Gastroesophageal sphincter (tissue), 4 donors: ENCODE measurements at regions not wholly inside any gene's neighbourhood (a gene's known extent, or its start where the extent isn't known, plus 50 kb on each side); places are given as distances from the start of the nearest gene placed in this dataset.
A peak's percentile ranks its signal among the peaks of the same experiment; 100 is the strongest.
"Not testable (repeated sequence)": the region's sequence is repeated elsewhere in the genome, so short reads cannot be mapped to it uniquely, and the experiment has no call there.

ENCODE experiments used
- ATAC-seq: fragments of 150-250 bp; one replicate; pipeline ENCODE4 v1.9.1; 2016; ENCODE audit warnings: mild to moderate bottlenecking, moderate library complexity
- H3K27ac ChIP-seq, 4 donors: fragments of 200-600 bp; sonication (generic) in 3 of 4; 1 replicate in 3 of 4; 2 replicates in 1 of 4; pipeline ENCODE4 v1.5.1; 2016 to 2019
- H3K27me3 ChIP-seq: fragments of 200-600 bp; sonication (generic); one replicate; pipeline ENCODE4 v1.5.1; 2019
- H3K36me3 ChIP-seq, 2 donors: fragments of 200-600 bp; sonication (generic); one replicate each; pipeline ENCODE4 v1.5.1; 2019; ENCODE audit warnings: control low read depth in 1 of 2
- H3K4me1 ChIP-seq, 3 donors: fragments of 200-600 bp; sonication (generic); 1 replicate in 2 of 3; 2 replicates in 1 of 3; pipeline ENCODE4 v1.5.1; 2016 to 2019; ENCODE audit warnings: control low read depth in 2 of 3
- H3K4me3 ChIP-seq, 2 donors: fragments of 200-600 bp; sonication (generic); one replicate each; pipeline ENCODE4 v1.5.1; 2019; ENCODE audit warnings: mild to moderate bottlenecking in 1 of 2, moderate library complexity in 1 of 2
- H3K9me3 ChIP-seq, 3 donors: fragments of 200-600 bp; sonication (generic); one replicate each; pipeline ENCODE4 v1.5.1; 2017 to 2019; ENCODE audit warnings: control low read depth in 2 of 3
- EP300 ChIP-seq: sonication (generic); formaldehyde crosslinking; IDR thresholded peaks from one replicate; pipeline ENCODE4 v1.6.1; 2017; ENCODE audit warnings: antibody characterized with exemption, mild to moderate bottlenecking
- POLR2A ChIP-seq, 2 donors: fragments of 450-650 bp; IDR thresholded peaks; one replicate each; pipeline ENCODE4 v1.6.1; 2017; ENCODE audit warnings: antibody characterized with exemption in 2 of 2, mild to moderate bottlenecking in 2 of 2, moderate library complexity in 1 of 2
- POLR2AphosphoS5 ChIP-seq: sonication (generic); formaldehyde crosslinking; IDR thresholded peaks from one replicate; pipeline ENCODE4 v1.6.1; 2017; ENCODE audit warnings: antibody characterized with exemption
- WGBS, 2 donors: methylation state at CpG; one replicate each; pipeline ENCODE4 v1.1.5; 2018; ENCODE audit warnings: low coverage in 1 of 2; 5-methylcytosine and 5-hydroxymethylcytosine counted together
- TF ChIP-seq, protein P1 (sequence below), 4 experiments: fragments of 200-600 bp in 2 of 4; fragments of 450-650 bp in 2 of 4; sonication (generic) in 1 of 4; IDR thresholded peaks; one replicate each; pipeline ENCODE4 v1.5.1; 2017 to 2019; ENCODE audit warnings: antibody characterized with exemption in 4 of 4, mild to moderate bottlenecking in 2 of 4, moderate library complexity in 2 of 4

DNA sequence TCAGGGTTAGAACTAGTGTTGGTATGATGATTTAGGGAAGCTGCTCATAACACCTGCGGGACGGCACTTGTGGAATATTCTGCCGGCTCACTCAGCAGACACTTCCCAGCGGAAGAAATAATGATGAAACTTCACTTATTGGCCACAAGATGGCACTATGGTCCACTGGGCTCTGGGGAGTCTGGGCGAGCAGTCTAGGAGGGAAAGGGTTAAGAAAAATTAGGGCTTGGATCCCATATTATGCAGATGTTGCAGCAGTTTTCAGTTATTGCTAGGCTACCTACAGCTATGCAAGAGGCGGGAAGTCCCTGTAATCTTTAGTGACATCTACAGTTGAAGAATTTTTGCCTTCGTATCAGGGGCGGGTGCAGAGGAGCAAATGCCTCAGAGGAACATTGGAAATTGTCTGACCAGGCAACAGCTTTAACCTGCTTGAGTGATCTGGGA lies 238.7 kb upstream of the PRSS58 start:
- peak; percentile 39 for ATAC-seq
- no peak overlapping the region for H3K27ac ChIP-seq
- no peak for TF ChIP-seq POLR2A (IDR thresholded peaks at IDR 0.05)
- TF ChIP-seq, protein P1, sequence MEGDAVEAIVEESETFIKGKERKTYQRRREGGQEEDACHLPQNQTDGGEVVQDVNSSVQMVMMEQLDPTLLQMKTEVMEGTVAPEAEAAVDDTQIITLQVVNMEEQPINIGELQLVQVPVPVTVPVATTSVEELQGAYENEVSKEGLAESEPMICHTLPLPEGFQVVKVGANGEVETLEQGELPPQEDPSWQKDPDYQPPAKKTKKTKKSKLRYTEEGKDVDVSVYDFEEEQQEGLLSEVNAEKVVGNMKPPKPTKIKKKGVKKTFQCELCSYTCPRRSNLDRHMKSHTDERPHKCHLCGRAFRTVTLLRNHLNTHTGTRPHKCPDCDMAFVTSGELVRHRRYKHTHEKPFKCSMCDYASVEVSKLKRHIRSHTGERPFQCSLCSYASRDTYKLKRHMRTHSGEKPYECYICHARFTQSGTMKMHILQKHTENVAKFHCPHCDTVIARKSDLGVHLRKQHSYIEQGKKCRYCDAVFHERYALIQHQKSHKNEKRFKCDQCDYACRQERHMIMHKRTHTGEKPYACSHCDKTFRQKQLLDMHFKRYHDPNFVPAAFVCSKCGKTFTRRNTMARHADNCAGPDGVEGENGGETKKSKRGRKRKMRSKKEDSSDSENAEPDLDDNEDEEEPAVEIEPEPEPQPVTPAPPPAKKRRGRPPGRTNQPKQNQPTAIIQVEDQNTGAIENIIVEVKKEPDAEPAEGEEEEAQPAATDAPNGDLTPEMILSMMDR (IDR thresholded peaks at IDR 0.05): peak in 2 of 4 experiments; percentile 42 to 72
- no peaks in the 10 kb centered on the region for H3K9me3 ChIP-seq
- H3K27me3 ChIP-seq: peaks cover 43% of the 10 kb centered on the region
- H3K4me3 ChIP-seq: no peak overlapping the region
- H3K36me3 ChIP-seq: no peaks in the 10 kb centered on the region
- peaks cover 0 to 5% (median 0%) of the 10 kb centered on the region in 3 donors for H3K4me1 ChIP-seq
- WGBS, 2 donors: 4 to 10% methylated on average over 7 of the region's 8 CpGs

DNA sequence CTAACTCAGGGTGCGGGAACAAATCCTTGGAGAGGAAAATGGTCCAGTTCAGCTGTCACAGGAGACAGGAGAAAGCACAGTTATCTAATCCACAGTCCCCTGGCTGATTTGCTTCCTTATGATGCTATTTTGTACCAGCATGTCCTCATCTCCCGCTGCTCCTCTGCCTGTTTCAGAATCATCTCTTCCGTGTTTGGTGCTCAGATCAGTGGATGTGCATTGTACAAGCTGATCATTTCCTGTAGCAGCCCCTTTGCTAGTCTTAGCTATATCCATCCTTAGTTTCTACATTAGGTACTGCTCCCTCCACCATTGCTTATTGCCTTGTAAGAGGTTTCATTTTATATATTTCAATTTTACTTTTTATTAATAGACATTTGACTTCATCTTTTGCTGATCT lies 238.0 kb upstream of the PRSS58 start:
- H3K36me3 ChIP-seq, H3K4me3 ChIP-seq, ATAC-seq, H3K4me1 ChIP-seq, H3K27ac ChIP-seq, H3K9me3 ChIP-seq: not testable (repeated sequence)
- peaks cover 45% of the 10 kb centered on the region for H3K27me3 ChIP-seq
- 40 to 55% methylated on average over 1 to 3 of the region's 3 CpGs for WGBS, 2 donors

DNA sequence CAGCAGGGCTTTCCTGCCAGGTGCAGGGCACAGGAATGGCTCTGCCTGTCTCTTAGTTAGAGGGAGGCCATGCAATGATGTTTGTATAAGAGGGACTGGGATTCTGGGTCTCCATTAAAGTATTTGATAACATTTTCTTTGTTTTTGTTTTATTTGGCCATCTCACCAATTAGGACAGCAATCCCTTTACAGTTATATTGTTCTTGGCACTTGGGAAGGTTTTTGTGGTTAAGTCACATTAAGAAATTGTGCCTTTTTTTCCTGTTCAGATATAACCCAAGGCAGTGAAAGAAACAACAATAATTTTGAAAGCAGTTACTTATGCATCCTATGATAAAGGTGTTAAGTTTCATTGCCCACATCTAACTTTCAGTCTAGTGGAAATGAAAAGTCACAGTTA lies 237.4 kb upstream of the PRSS58 start:
- not testable (repeated sequence) for H3K9me3 ChIP-seq, ATAC-seq, H3K4me1 ChIP-seq, H3K27ac ChIP-seq, H3K4me3 ChIP-seq, H3K36me3 ChIP-seq
- H3K27me3 ChIP-seq: peaks cover 47% of the 10 kb centered on the region

DNA sequence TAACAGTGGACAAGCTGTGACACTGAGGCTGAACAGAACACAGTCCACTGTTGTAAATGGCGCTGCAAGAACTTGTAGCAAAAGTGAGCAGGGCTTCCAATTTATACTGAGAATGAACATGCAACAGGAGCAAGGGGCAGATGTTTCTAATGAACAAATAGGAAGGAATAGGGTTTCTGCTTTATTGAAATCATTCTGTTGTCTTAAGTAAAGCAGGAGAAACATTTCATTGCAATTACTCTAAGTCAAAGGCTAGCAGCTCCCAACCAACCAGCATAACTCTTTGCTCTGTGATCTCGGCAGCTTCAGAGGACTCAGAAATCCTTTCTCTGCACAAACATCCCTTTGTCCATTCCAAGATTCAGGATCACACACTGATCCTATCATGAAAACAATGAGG lies 236.2 kb upstream of the PRSS58 start:
- H3K27me3 ChIP-seq: peaks cover 46% of the 10 kb centered on the region

DNA sequence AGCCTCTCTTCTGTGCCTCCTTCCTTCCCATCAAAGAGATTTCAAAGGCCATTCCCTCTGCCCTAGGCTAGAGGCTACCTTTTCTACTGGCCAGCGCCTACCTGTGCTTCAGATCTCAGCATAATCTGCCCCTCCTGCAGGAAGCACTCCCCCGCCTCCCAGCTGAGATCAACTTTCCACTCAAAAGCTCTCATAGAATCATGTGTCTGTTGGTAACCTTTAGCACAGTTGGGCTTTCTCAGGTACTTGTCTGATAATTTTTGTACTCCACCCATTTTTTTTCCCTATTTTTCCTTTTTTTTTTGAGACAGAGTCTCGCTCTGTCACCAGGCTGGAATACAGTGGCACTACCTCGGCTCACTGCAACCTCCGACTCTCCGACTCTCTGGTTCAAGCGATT lies 231.0 kb upstream of the PRSS58 start:
- H3K4me3 ChIP-seq: no peak overlapping the region
- peaks cover 15% of the 10 kb centered on the region for H3K27me3 ChIP-seq
- no peaks in the 10 kb centered on the region for H3K9me3 ChIP-seq
- H3K4me1 ChIP-seq: no peaks in the 10 kb centered on the region
- H3K36me3 ChIP-seq: no peaks in the 10 kb centered on the region
- no peak overlapping the region for H3K27ac ChIP-seq
- no peak for ATAC-seq
- 76 to 100% methylated on average over 1 to 2 of the region's 7 CpGs for WGBS, 2 donors
- TF ChIP-seq, protein P1 (IDR thresholded peaks at IDR 0.05): no peak
- TF ChIP-seq POLR2AphosphoS5: no peak
- TF ChIP-seq POLR2A (IDR thresholded peaks at IDR 0.05): no peak
- no peak for TF ChIP-seq EP300

More for the DNA sequence above, 236.2 kb upstream of the PRSS58 start:
- no peaks in the 10 kb centered on the region for H3K9me3 ChIP-seq
- H3K4me3 ChIP-seq: no peak overlapping the region
- TF ChIP-seq, protein P1 (IDR thresholded peaks at IDR 0.05): no peak
- TF ChIP-seq EP300 (no peak), POLR2A (IDR thresholded peaks at IDR 0.05) (no peak), POLR2AphosphoS5 (no peak)
- no peaks in the 10 kb centered on the region for H3K36me3 ChIP-seq
- ATAC-seq: no peak
- peaks cover 0 to 5% (median 0%) of the 10 kb centered on the region in 3 donors for H3K4me1 ChIP-seq
- 37 to 73% methylated on average over 2 of the region's 2 CpGs for WGBS, 2 donors
- no peak overlapping the region for H3K27ac ChIP-seq

DNA sequence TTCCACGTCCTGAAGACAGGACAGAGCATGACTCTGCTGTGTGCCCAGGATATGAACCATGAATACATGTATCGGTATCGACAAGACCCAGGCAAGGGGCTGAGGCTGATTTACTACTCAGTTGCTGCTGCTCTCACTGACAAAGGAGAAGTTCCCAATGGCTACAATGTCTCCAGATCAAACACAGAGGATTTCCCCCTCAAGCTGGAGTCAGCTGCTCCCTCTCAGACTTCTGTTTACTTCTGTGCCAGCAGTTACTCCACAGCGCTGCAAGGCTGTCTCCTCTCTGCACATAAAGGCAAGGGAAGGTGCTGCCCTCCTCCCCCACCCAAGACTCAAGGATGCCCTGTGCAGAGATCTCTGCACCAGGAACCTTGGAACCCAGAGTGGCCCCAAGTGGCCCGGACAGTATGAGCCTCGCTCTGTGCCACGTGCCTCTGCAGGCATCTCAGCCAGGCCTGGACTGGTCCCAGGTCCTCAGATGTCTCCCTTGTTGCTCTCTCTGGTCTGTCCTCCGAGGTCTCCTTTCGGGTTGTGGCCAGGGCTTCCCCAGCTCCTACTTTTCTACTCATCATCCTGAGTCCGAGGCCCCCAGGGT lies 230.3 kb upstream of the PRSS58 start:
- Histone ChIP-seq H3K27me3 (peaks cover 15% of the 10 kb centered on the region), H3K9me3 (no peaks in the 10 kb centered on the region), H3K4me3 (no peak overlapping the region), H3K27ac (no peak overlapping the region), H3K4me1 (no peaks in the 10 kb centered on the region), H3K36me3 (no peaks in the 10 kb centered on the region)
- WGBS, 2 donors: 65 to 73% methylated on average over 3 to 7 of the region's 10 CpGs
- ATAC-seq: no peak
- TF ChIP-seq POLR2A (IDR thresholded peaks at IDR 0.05) (no peak), EP300 (no peak)

DNA sequence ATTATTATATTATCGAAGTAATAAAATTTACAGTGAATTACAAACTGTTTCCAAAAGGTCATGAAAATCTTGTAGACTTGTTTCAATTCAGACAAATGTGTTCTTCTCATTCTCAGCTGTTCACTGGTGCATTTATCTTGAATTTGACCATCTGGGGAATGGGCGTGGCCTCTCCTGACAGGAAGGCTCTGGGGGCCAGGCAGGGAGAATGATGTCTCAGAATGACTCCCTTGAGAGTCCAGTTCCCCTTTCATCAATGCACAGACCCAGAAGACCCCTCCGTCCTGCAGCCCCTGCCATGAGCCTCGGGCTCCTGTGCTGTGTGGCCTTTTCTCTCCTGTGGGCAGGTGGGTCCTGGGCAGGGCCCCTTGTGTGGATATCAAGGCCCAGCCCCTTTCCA lies 229.7 kb upstream of the PRSS58 start:
- not testable (repeated sequence) for ATAC-seq
- WGBS, 2 donors: 58 to 68% methylated on average over 2 to 4 of the region's 4 CpGs

More for the DNA sequence above, 229.7 kb upstream of the PRSS58 start:
- not testable (repeated sequence) for H3K4me3 ChIP-seq, H3K9me3 ChIP-seq, H3K36me3 ChIP-seq, H3K27ac ChIP-seq, H3K4me1 ChIP-seq
- H3K27me3 ChIP-seq: peaks cover 15% of the 10 kb centered on the region
